SU-DHL-6 (cell line): ENCODE measurements at regions not wholly inside any gene's neighbourhood (a gene's known extent, or its start where the extent isn't known, plus 50 kb on each side); places are given as distances from the start of the nearest gene placed in this dataset.
"Not testable (repeated sequence)": the region's sequence is repeated elsewhere in the genome, so short reads cannot be mapped to it uniquely, and the experiment has no call there.

Source experiments
- CTCF ChIP-seq: fragments of 200-600 bp; sonication (generic); IDR thresholded peaks from one replicate; pipeline ENCODE4 v1.5.1; 2017; ENCODE audit warnings: antibody characterized with exemption, mild to moderate bottlenecking, low read length, moderate library complexity; ENCODE audit not compliant: insufficient read depth, poor library complexity, severe bottlenecking
- EZH2phosphoT487 ChIP-seq: fragments of 200-600 bp; sonication (generic), shearing (Covaris generic); conservative IDR thresholded peaks from 2 replicates; pipeline ENCODE4 v1.6.1; 2018; ENCODE audit warnings: mild to moderate bottlenecking, antibody characterized with exemption, low read length, moderate library complexity, mixed read lengths

- TF ChIP-seq CTCF, EZH2phosphoT487: not testable (repeated sequence)
Measured at GRCh38 chr15:22715133-22715845, 71.2 kb upstream of the NIPA1 start.
